ENCODE measurements at regions not wholly inside any gene's neighbourhood (a gene's known extent, or its start where the extent isn't known, plus 50 kb on each side); places are given as distances from the start of the nearest gene placed in this dataset.

DNA sequence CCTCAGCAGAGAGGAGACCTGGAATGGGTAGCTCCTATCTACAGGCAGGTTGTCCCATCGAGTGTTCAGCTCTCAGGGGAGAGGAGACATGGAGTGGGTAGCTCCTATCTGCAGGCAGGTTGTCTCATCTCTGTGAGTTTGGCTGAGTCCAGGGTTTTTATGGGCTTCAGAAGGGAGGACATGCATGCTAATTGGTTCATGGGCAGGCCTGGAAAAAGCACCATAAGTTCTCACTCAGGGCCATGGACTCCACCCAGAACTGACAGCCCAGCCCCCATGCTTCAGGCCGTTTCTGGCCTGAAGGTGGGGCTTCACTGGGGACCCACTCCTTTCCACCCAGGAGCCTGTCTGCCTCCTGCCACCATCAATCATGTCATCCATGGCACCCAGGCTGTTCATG, 84.0 kb downstream of the CYB561 start:
- TF ChIP-seq EZH2 (IDR thresholded peaks at IDR 0.05) (no peak), FOXP2 (optimal IDR thresholded peaks at IDR 0.05; ENCODE audit: control extremely low read depth, extremely low read length, insufficient read depth) (no peak)
